IMR-90 (cell line): ENCODE measurements at regions not wholly inside any gene's neighbourhood (a gene's known extent, or its start where the extent isn't known, plus 50 kb on each side); places are given as distances from the start of the nearest gene placed in this dataset.

Experiments
- ATAC-seq: fragments of 200-7000 bp; cut with Tn5 transposase; 2 replicates; pipeline ENCODE4 v1.9.1; 2020; ENCODE audit warnings: low read depth, mild to moderate bottlenecking, moderate library complexity
- BruUV-seq: library from RNA; stranded (reverse); fragments of 400-500 nt; replicated peaks from 2 replicates; lab custom pipeline; 2021; lab: Mats Ljungman, UMichigan
- CTCF ChIA-PET: fragments of 300-600 bp; formaldehyde crosslinking; extraction: SDS; loops from one replicate; lab custom pipeline; 2021; ENCODE audit warnings: antibody characterized with exemption; lab: Yijun Ruan, JAX
- POLR2A ChIA-PET: fragments of 300-600 bp; sonication (Branson Sonifier 250); formaldehyde crosslinking; loops from one replicate; lab custom pipeline; 2022; ENCODE audit warnings: antibody characterized with exemption; ENCODE audit not compliant: unreplicated experiment; lab: Charles Lee
- DNase-seq: peaks from one replicate; pipeline ENCODE4 v3.0.0; 2013
- H2AFZ ChIP-seq: replicated peaks from 2 replicates; pipeline ENCODE3; 2013; ENCODE audit warnings: low read length, mild to moderate bottlenecking; ENCODE audit not compliant: poor library complexity
- H2AK5ac ChIP-seq: 2 replicates; pipeline ENCODE4 v1.6.1; 2013; ENCODE audit warnings: low read depth, low read length, inconsistent platforms
- H2AK9ac ChIP-seq: replicated peaks from 2 replicates; pipeline ENCODE3; 2013; ENCODE audit warnings: mild to moderate bottlenecking, low read depth, low read length, moderate library complexity; ENCODE audit not compliant: poor library complexity
- H2BK120ac ChIP-seq: 2 replicates; pipeline ENCODE4 v1.6.1; 2013; ENCODE audit warnings: low read depth, low read length, inconsistent platforms
- H2BK15ac ChIP-seq: 3 replicates; pipeline ENCODE4 v1.6.1; 2013; ENCODE audit warnings: low read depth, low read length, inconsistent platforms
- H2BK20ac ChIP-seq: 2 replicates; pipeline ENCODE4 v1.6.1; 2013; ENCODE audit warnings: low read depth, mild to moderate bottlenecking, inconsistent platforms, low read length, moderate library complexity
- H2BK5ac ChIP-seq: 2 replicates; pipeline ENCODE4 v1.6.1; 2013; ENCODE audit warnings: mild to moderate bottlenecking, low read depth, low read length, inconsistent platforms; ENCODE audit not compliant: poor library complexity, severe bottlenecking
- H3K14ac ChIP-seq: replicated peaks from 2 replicates; pipeline ENCODE4 v1.6.1; 2013; ENCODE audit warnings: low read depth, low read length, inconsistent platforms
- H3K18ac ChIP-seq: 2 replicates; pipeline ENCODE4 v1.6.1; 2013; ENCODE audit warnings: low read depth, low read length, control low read depth
- H3K23ac ChIP-seq: 2 replicates; pipeline ENCODE4 v1.6.1; 2013; ENCODE audit warnings: low read depth, low read length, inconsistent platforms
- H3K27ac ChIP-seq: 2 replicates; pipeline ENCODE4 v1.5.1; 2013; ENCODE audit warnings: mild to moderate bottlenecking, control low read depth, low read length; ENCODE audit not compliant: insufficient read depth
- H3K27me3 ChIP-seq: 2 replicates; pipeline ENCODE4 v1.6.1; 2013; ENCODE audit warnings: low read length; ENCODE audit not compliant: control insufficient read depth, insufficient read depth
- H3K36me3 ChIP-seq: 2 replicates; pipeline ENCODE4 v1.6.1; 2013; ENCODE audit warnings: low read length, mixed read lengths; ENCODE audit not compliant: control insufficient read depth, insufficient read depth
- H3K4ac ChIP-seq: 2 replicates; pipeline ENCODE4 v1.6.1; 2013; ENCODE audit warnings: low read depth, low read length, inconsistent platforms
- H3K4me1 ChIP-seq: 2 replicates; pipeline ENCODE4 v1.6.1; 2013; ENCODE audit warnings: low read length, mixed read lengths; ENCODE audit not compliant: control insufficient read depth, insufficient read depth
- H3K4me2 ChIP-seq: 2 replicates; pipeline ENCODE4 v1.6.1; 2013; ENCODE audit warnings: low read depth, mild to moderate bottlenecking, control low read depth, low read length, moderate library complexity
- H3K4me3 ChIP-seq: 2 replicates; pipeline ENCODE4 v1.5.1; 2013; ENCODE audit warnings: low read depth, mild to moderate bottlenecking, control low read depth, low read length, moderate library complexity; ENCODE audit not compliant: insufficient read depth
- H3K56ac ChIP-seq: 2 replicates; pipeline ENCODE4 v1.6.1; 2013; ENCODE audit warnings: low read length, inconsistent platforms; ENCODE audit not compliant: insufficient read depth; ENCODE audit errors: extremely low read depth
- H3K79me1 ChIP-seq, 2 experiments: 2 replicates each; pipeline ENCODE4 v1.6.1; 2013; ENCODE audit warnings: low read length in 2 of 2, inconsistent platforms in 1 of 2, low read depth in 1 of 2
- H3K9ac ChIP-seq: 2 replicates; pipeline ENCODE4 v1.6.1; 2013; ENCODE audit warnings: low read depth, low read length, control low read depth
- H3K9me1 ChIP-seq: 2 replicates; pipeline ENCODE4 v1.6.1; 2013; ENCODE audit warnings: low read length, inconsistent platforms; ENCODE audit not compliant: insufficient read depth
- H3K9me3 ChIP-seq: 2 replicates; pipeline ENCODE4 v1.6.1; 2013; ENCODE audit warnings: low read length; ENCODE audit not compliant: control insufficient read depth, insufficient read depth
- H4K20me1 ChIP-seq: 2 replicates; pipeline ENCODE4 v1.6.1; 2013; ENCODE audit warnings: low read length, inconsistent platforms; ENCODE audit not compliant: insufficient read depth
- H4K5ac ChIP-seq: 2 replicates; pipeline ENCODE4 v1.6.1; 2013; ENCODE audit warnings: mild to moderate bottlenecking, low read depth, low read length, control low read depth
- H4K8ac ChIP-seq, 2 experiments: 2 replicates each; pipeline ENCODE4 v1.6.1; 2013; ENCODE audit warnings: low read depth in 2 of 2, low read length in 2 of 2, control low read depth in 1 of 2, inconsistent platforms in 1 of 2
- H4K91ac ChIP-seq: 2 replicates; pipeline ENCODE4 v1.6.1; 2013; ENCODE audit warnings: low read depth, low read length, inconsistent platforms; ENCODE audit not compliant: insufficient read depth
- BHLHE40 ChIP-seq: fragments of 150-350 bp; IDR thresholded peaks from 2 replicates; pipeline ENCODE4 v1.6.1; 2016; ENCODE audit warnings: mild to moderate bottlenecking, low read depth, low read length
- MAZ ChIP-seq: IDR thresholded peaks from 2 replicates; pipeline ENCODE4 v1.6.1; 2012; ENCODE audit warnings: low read depth, mild to moderate bottlenecking, low read length, improper control_type of control experiment, moderate library complexity, borderline replicate concordance
- NFE2L2 ChIP-seq: fragments of 150-350 bp; IDR thresholded peaks from 2 replicates; pipeline ENCODE4 v1.6.1; 2016; ENCODE audit warnings: low read depth, mild to moderate bottlenecking, low read length
- POLR2A ChIP-seq: IDR thresholded peaks from 2 replicates; pipeline ENCODE4 v1.6.1; 2012; ENCODE audit warnings: mild to moderate bottlenecking, low read depth, low read length
- RAD21 ChIP-seq: IDR thresholded peaks from 2 replicates; pipeline ENCODE4 v1.6.1; 2012; ENCODE audit warnings: low read length, improper control_type of control experiment
- WGBS, 2 experiments: methylation state at CpG; one replicate each; pipeline versions ENCODE4 v1.1.5 to v1.1.7; 2013; ENCODE audit warnings: missing lambda C conversion rate in 2 of 2; ENCODE audit not compliant: insufficient read length in 1 of 2; ENCODE audit errors: extremely low coverage in 2 of 2; 5-methylcytosine and 5-hydroxymethylcytosine counted together
- dilution Hi-C: fragments of 300-500 bp; cut with HindIII; formaldehyde crosslinking; loops from one replicate; pipeline ENCODE4 v1.14.3; 2018; ENCODE audit warnings: low sequenced_read_pairs; ENCODE audit not compliant: unreplicated experiment
- in situ Hi-C: fragments of 300-500 bp; cut with MboI; formaldehyde crosslinking; loops from 3 replicates; pipeline ENCODE4 v1.14.3; 2019; ENCODE audit warnings: low sequenced_read_pairs, inconsistent platforms, mixed read lengths
- intact Hi-C: fragments of 100-400 bp; cut with micrococcal nuclease; formaldehyde crosslinking; loops from 2 replicates; pipeline ENCODE4 v1.10.0; 2022

- Histone ChIP-seq H3K4me1 (peaks cover 2% of the 10 kb centered on the region; the same call in 1 of the 2 replicates), H4K20me1 (no peaks in the 10 kb centered on the region), H3K14ac (no peak overlapping the region), H3K9ac (no peak overlapping the region), H3K36me3 (no peaks in the 10 kb centered on the region), H2BK120ac (no peak overlapping the region), H4K8ac (no peak overlapping the region), H3K79me1 (no peaks in the 10 kb centered on the region), H2AK5ac (no peak overlapping the region), H3K23ac (no peak overlapping the region), H3K9me1 (no peaks in the 10 kb centered on the region), H2BK15ac (no peak overlapping the region), H2BK20ac (no peak overlapping the region), H3K18ac (no peak overlapping the region), H3K27ac (no peak overlapping the region), H3K4me2 (no peak overlapping the region), H3K9me3 (no peaks in the 10 kb centered on the region), H3K4me3 (no peak overlapping the region), H4K5ac (no peak overlapping the region), H3K27me3 (peaks cover 2% of the 10 kb centered on the region; the same call in 1 of the 2 replicates), H3K4ac (no peak overlapping the region), H3K56ac (no peak overlapping the region), H2BK5ac (no peak overlapping the region), H2AK9ac (no peak overlapping the region), H4K91ac (no peak overlapping the region), H2AFZ (no peak overlapping the region)
- ChIA-PET CTCF (no interaction called here), POLR2A (no interaction called here)
- in situ Hi-C loops (no loop called here), intact Hi-C loops (no loop called here), dilution Hi-C loops (no loop called here)
- ATAC-seq (no peak), DNase-seq (no peak)
- no CpG with 5 or more reads among the region's 1 CpG for WGBS, 2 experiments
- BruUV-seq: no TSS peak
- TF ChIP-seq MAZ (no peak), BHLHE40 (no peak), RAD21 (no peak), NFE2L2 (no peak), POLR2A (no peak)
These were observed 61.9 kb upstream of the CD96 start for GRCh38 chr3:111480091-111480490.
